Cardiac fibroblast (primary cell): ENCODE measurements at regions not wholly inside any gene's neighbourhood (a gene's known extent, or its start where the extent isn't known, plus 50 kb on each side); places are given as distances from the start of the nearest gene placed in this dataset.
A peak's percentile ranks its signal among the peaks of the same experiment; 100 is the strongest.

Experiments
- DNase-seq, 2 donors: peaks; one replicate each; pipeline versions ENCODE4 v3.0.0 to v3.0.0-alpha.2; 2010; ENCODE audit warnings: low read depth in 2 of 2
- H3K4me3 ChIP-seq, 2 donors: replicated peaks in 1 of 2; 1 replicate in 1 of 2; 2 replicates in 1 of 2; pipeline ENCODE4 v1.5.1; 2011; ENCODE audit warnings: low read depth in 2 of 2, low read length in 2 of 2, mild to moderate bottlenecking in 2 of 2, moderate library complexity in 1 of 2
- TF ChIP-seq, protein P1 (sequence below): IDR thresholded peaks from one replicate; pipeline ENCODE4 v1.5.1; 2011; ENCODE audit warnings: low read depth, mild to moderate bottlenecking, low read length, inconsistent platforms

- peak; percentile 47 to 67 for DNase-seq
- TF ChIP-seq, protein P1, sequence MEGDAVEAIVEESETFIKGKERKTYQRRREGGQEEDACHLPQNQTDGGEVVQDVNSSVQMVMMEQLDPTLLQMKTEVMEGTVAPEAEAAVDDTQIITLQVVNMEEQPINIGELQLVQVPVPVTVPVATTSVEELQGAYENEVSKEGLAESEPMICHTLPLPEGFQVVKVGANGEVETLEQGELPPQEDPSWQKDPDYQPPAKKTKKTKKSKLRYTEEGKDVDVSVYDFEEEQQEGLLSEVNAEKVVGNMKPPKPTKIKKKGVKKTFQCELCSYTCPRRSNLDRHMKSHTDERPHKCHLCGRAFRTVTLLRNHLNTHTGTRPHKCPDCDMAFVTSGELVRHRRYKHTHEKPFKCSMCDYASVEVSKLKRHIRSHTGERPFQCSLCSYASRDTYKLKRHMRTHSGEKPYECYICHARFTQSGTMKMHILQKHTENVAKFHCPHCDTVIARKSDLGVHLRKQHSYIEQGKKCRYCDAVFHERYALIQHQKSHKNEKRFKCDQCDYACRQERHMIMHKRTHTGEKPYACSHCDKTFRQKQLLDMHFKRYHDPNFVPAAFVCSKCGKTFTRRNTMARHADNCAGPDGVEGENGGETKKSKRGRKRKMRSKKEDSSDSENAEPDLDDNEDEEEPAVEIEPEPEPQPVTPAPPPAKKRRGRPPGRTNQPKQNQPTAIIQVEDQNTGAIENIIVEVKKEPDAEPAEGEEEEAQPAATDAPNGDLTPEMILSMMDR = peak; percentile 57
- no peak overlapping the region for H3K4me3 ChIP-seq
Observed at GRCh38 chr10:25758041-25758457, 176.0 kb upstream of the MYO3A start.

GRCh38 chr10:25758511-25758910 is 175.5 kb upstream of the MYO3A start:
- DNase-seq = no peak
- TF ChIP-seq, protein P1 = no peak
- no peak overlapping the region for H3K4me3 ChIP-seq

DNA sequence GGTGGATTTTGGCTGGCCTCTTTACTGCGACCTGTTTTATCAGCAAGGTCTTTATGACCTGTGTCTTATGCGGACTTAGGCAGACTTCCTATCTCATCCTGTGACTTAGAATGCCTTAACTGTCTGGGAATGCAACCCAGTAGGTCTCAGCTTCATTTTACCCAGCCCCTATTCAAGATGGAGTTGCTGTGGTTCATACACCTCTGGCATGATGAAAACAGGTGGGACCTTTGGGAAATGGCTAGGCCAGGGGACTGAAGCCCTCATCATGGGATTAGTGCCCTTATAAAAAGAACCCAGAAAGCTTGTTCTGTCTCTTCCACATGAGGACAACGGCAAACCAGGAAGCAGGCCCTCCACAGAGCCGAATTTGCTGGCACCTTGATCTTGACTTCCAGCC is 172.1 kb upstream of the MYO3A start:
- H3K4me3 ChIP-seq = no peak overlapping the region
- no peak for DNase-seq
- TF ChIP-seq, protein P1 = no peak

GRCh38 chr10:25766213-25766612 is 167.8 kb upstream of the MYO3A start:
- no peak overlapping the region for H3K4me3 ChIP-seq
- TF ChIP-seq, protein P1 = no peak
- no peak for DNase-seq

DNA sequence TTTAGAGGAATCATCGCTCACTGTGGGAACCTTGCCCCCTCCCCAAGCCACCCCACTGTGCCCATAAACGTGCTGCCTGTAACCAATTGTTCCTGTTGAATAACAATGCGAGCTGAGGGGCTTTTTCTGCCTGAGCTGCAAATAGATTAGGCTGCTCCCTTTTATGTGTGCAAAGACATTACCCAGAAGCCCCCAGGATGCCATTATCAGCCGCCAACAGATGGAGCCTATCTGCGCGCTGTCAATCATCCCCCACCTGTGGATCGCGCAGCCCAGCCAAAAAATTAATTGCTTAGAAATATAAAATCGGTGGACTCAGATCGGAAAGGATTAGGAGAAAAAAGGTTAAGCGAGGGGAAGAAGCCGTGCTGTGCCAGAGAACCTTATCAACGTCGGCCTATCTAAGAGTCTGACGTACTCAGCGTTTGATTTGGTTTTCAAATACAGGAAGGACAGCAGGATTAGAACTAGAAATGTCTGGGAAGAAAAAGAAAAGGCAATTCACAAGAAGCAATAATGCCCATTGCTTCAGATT is 167.3 kb upstream of the MYO3A start:
- TF ChIP-seq, protein P1 = no peak
- no peak overlapping the region for H3K4me3 ChIP-seq
- no peak for DNase-seq

DNA sequence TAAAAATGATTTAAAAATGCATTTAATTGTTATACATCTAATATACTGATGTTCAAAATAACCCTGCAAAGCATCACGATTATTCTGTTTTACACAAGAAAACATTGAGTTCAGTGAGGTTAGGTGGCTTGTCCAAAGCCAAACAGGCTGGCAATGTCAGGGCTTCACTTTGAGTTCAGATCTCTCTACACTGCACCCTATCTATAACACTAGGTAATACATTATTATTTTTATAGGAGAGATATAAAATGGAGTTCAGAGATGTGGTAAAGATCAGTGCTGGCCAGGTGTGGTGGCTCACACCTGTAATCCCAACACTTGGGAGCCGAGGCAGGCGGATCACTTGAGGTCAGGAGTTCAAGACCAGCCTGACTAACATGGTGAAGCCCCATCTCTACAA is 165.9 kb upstream of the MYO3A start:
- DNase-seq = no peak
- no peak overlapping the region for H3K4me3 ChIP-seq
- TF ChIP-seq, protein P1 = no peak

GRCh38 chr10:25778646-25779045 is 155.4 kb upstream of the MYO3A start:
- H3K4me3 ChIP-seq = no peak overlapping the region
- DNase-seq = no peak
- TF ChIP-seq, protein P1 = no peak
